ENCODE measurements at regions not wholly inside any gene's neighbourhood (a gene's known extent, or its start where the extent isn't known, plus 50 kb on each side); places are given as distances from the start of the nearest gene placed in this dataset.

GRCh38 chr5:104171958-104172690 lies 609.5 kb upstream of the NUDT12 start:
- no peak overlapping the region for H3K4me3 ChIP-seq (ENCODE audit: low read length in 2 of 2)
- H3K4me1 ChIP-seq (ENCODE audit: control insufficient read depth, insufficient read depth, low read length) = no peaks in the 10 kb centered on the region
- H3K9ac ChIP-seq (ENCODE audit: low read length in 2 of 2) = no peak overlapping the region
- no peaks in the 10 kb centered on the region for H3K27me3 ChIP-seq (ENCODE audit: control insufficient read depth in 1 of 2, insufficient read depth in 2 of 2, low read length in 2 of 2)
- H3K36me3 ChIP-seq (ENCODE audit: control insufficient read depth in 2 of 2, insufficient read depth in 2 of 2, low read length in 2 of 2) = no peaks in the 10 kb centered on the region
- no peak overlapping the region for H3K27ac ChIP-seq (ENCODE audit: low read length)
- H3K9me3 ChIP-seq (ENCODE audit: control insufficient read depth in 2 of 2, low read length in 2 of 2) = no peaks in the 10 kb centered on the region

- no peaks in the 10 kb centered on the region for H3K9me3 ChIP-seq (ENCODE audit: control insufficient read depth in 2 of 2, low read length in 2 of 2)
- H3K4me3 ChIP-seq (ENCODE audit: low read length in 2 of 2) = no peak overlapping the region
- no peaks in the 10 kb centered on the region for H3K4me1 ChIP-seq (ENCODE audit: control insufficient read depth, insufficient read depth, low read length)
- H3K27ac ChIP-seq (ENCODE audit: low read length) = no peak overlapping the region
- no peaks in the 10 kb centered on the region for H3K27me3 ChIP-seq (ENCODE audit: control insufficient read depth in 1 of 2, insufficient read depth in 2 of 2, low read length in 2 of 2)
- H3K9ac ChIP-seq (ENCODE audit: low read length in 2 of 2) = no peak overlapping the region
- no peaks in the 10 kb centered on the region for H3K36me3 ChIP-seq (ENCODE audit: control insufficient read depth in 2 of 2, insufficient read depth in 2 of 2, low read length in 2 of 2)
These were observed 608.3 kb upstream of the NUDT12 start for GRCh38 chr5:104170926-104171325.

GRCh38 chr5:104146652-104147051 lies 584.1 kb upstream of the NUDT12 start:
- Histone ChIP-seq H3K9me3 (ENCODE audit: control insufficient read depth in 2 of 2, low read length in 2 of 2) (no peaks in the 10 kb centered on the region), H3K9ac (ENCODE audit: low read length in 2 of 2) (no peak overlapping the region), H3K36me3 (ENCODE audit: control insufficient read depth in 2 of 2, insufficient read depth in 2 of 2, low read length in 2 of 2) (no peaks in the 10 kb centered on the region), H3K27me3 (ENCODE audit: control insufficient read depth in 1 of 2, insufficient read depth in 2 of 2, low read length in 2 of 2) (no peaks in the 10 kb centered on the region), H3K4me1 (ENCODE audit: control insufficient read depth, insufficient read depth, low read length) (no peaks in the 10 kb centered on the region), H3K4me3 (ENCODE audit: low read length in 2 of 2) (no peak overlapping the region), H3K27ac (ENCODE audit: low read length) (no peak overlapping the region)

GRCh38 chr5:104139840-104140239 lies 577.3 kb upstream of the NUDT12 start:
- Histone ChIP-seq H3K36me3 (ENCODE audit: control insufficient read depth in 2 of 2, insufficient read depth in 2 of 2, low read length in 2 of 2) (no peaks in the 10 kb centered on the region), H3K9ac (ENCODE audit: low read length in 2 of 2) (no peak overlapping the region), H3K9me3 (ENCODE audit: control insufficient read depth in 2 of 2, low read length in 2 of 2) (no peaks in the 10 kb centered on the region), H3K27ac (ENCODE audit: low read length) (no peak overlapping the region), H3K4me3 (ENCODE audit: low read length in 2 of 2) (no peak overlapping the region), H3K27me3 (ENCODE audit: control insufficient read depth in 1 of 2, insufficient read depth in 2 of 2, low read length in 2 of 2) (no peaks in the 10 kb centered on the region), H3K4me1 (ENCODE audit: control insufficient read depth, insufficient read depth, low read length) (no peaks in the 10 kb centered on the region)

GRCh38 chr5:104130320-104130719 lies 567.7 kb upstream of the NUDT12 start:
- no peaks in the 10 kb centered on the region for H3K27me3 ChIP-seq (ENCODE audit: control insufficient read depth in 1 of 2, insufficient read depth in 2 of 2, low read length in 2 of 2)
- H3K27ac ChIP-seq (ENCODE audit: low read length) = no peak overlapping the region
- no peaks in the 10 kb centered on the region for H3K9me3 ChIP-seq (ENCODE audit: control insufficient read depth in 2 of 2, low read length in 2 of 2)
- no peaks in the 10 kb centered on the region for H3K36me3 ChIP-seq (ENCODE audit: control insufficient read depth in 2 of 2, insufficient read depth in 2 of 2, low read length in 2 of 2)
- H3K4me1 ChIP-seq (ENCODE audit: control insufficient read depth, insufficient read depth, low read length) = no peaks in the 10 kb centered on the region
- H3K4me3 ChIP-seq (ENCODE audit: low read length in 2 of 2) = no peak overlapping the region
- H3K9ac ChIP-seq (ENCODE audit: low read length in 2 of 2) = no peak overlapping the region

GRCh38 chr5:104128348-104128747 lies 565.8 kb upstream of the NUDT12 start:
- Histone ChIP-seq H3K27ac (ENCODE audit: low read length) (no peak overlapping the region), H3K9me3 (ENCODE audit: control insufficient read depth in 2 of 2, low read length in 2 of 2) (no peaks in the 10 kb centered on the region), H3K27me3 (ENCODE audit: control insufficient read depth in 1 of 2, insufficient read depth in 2 of 2, low read length in 2 of 2) (no peaks in the 10 kb centered on the region), H3K4me1 (ENCODE audit: control insufficient read depth, insufficient read depth, low read length) (no peaks in the 10 kb centered on the region), H3K4me3 (ENCODE audit: low read length in 2 of 2) (no peak overlapping the region), H3K36me3 (ENCODE audit: control insufficient read depth in 2 of 2, insufficient read depth in 2 of 2, low read length in 2 of 2) (no peaks in the 10 kb centered on the region), H3K9ac (ENCODE audit: low read length in 2 of 2) (no peak overlapping the region)

GRCh38 chr5:104126980-104127379 lies 564.4 kb upstream of the NUDT12 start:
- no peaks in the 10 kb centered on the region for H3K9me3 ChIP-seq (ENCODE audit: control insufficient read depth in 2 of 2, low read length in 2 of 2)
- H3K9ac ChIP-seq (ENCODE audit: low read length in 2 of 2) = no peak overlapping the region
- no peaks in the 10 kb centered on the region for H3K4me1 ChIP-seq (ENCODE audit: control insufficient read depth, insufficient read depth, low read length)
- no peak overlapping the region for H3K4me3 ChIP-seq (ENCODE audit: low read length in 2 of 2)
- no peak overlapping the region for H3K27ac ChIP-seq (ENCODE audit: low read length)
- H3K36me3 ChIP-seq (ENCODE audit: control insufficient read depth in 2 of 2, insufficient read depth in 2 of 2, low read length in 2 of 2) = no peaks in the 10 kb centered on the region
- no peaks in the 10 kb centered on the region for H3K27me3 ChIP-seq (ENCODE audit: control insufficient read depth in 1 of 2, insufficient read depth in 2 of 2, low read length in 2 of 2)

- Histone ChIP-seq H3K27ac (ENCODE audit: low read length) (no peak overlapping the region), H3K36me3 (ENCODE audit: control insufficient read depth in 2 of 2, insufficient read depth in 2 of 2, low read length in 2 of 2) (no peaks in the 10 kb centered on the region), H3K4me1 (ENCODE audit: control insufficient read depth, insufficient read depth, low read length) (no peaks in the 10 kb centered on the region), H3K9me3 (ENCODE audit: control insufficient read depth in 2 of 2, low read length in 2 of 2) (no peaks in the 10 kb centered on the region), H3K9ac (ENCODE audit: low read length in 2 of 2) (no peak overlapping the region), H3K27me3 (ENCODE audit: control insufficient read depth in 1 of 2, insufficient read depth in 2 of 2, low read length in 2 of 2) (no peaks in the 10 kb centered on the region), H3K4me3 (ENCODE audit: low read length in 2 of 2) (no peak overlapping the region)
These were observed 556.9 kb upstream of the NUDT12 start for GRCh38 chr5:104119529-104119928.

- Histone ChIP-seq H3K27me3 (ENCODE audit: control insufficient read depth in 1 of 2, insufficient read depth in 2 of 2, low read length in 2 of 2) (no peaks in the 10 kb centered on the region), H3K4me3 (ENCODE audit: low read length in 2 of 2) (no peak overlapping the region), H3K27ac (ENCODE audit: low read length) (no peak overlapping the region), H3K4me1 (ENCODE audit: control insufficient read depth, insufficient read depth, low read length) (no peaks in the 10 kb centered on the region), H3K9me3 (ENCODE audit: control insufficient read depth in 2 of 2, low read length in 2 of 2) (no peaks in the 10 kb centered on the region), H3K9ac (ENCODE audit: low read length in 2 of 2) (no peak overlapping the region), H3K36me3 (ENCODE audit: control insufficient read depth in 2 of 2, insufficient read depth in 2 of 2, low read length in 2 of 2) (no peaks in the 10 kb centered on the region)
These were observed 549.0 kb upstream of the NUDT12 start for GRCh38 chr5:104111632-104112031.

GRCh38 chr5:104096451-104096850 lies 533.9 kb upstream of the NUDT12 start:
- H3K9me3 ChIP-seq (ENCODE audit: control insufficient read depth in 2 of 2, low read length in 2 of 2) = no peaks in the 10 kb centered on the region
- no peaks in the 10 kb centered on the region for H3K36me3 ChIP-seq (ENCODE audit: control insufficient read depth in 2 of 2, insufficient read depth in 2 of 2, low read length in 2 of 2)
- H3K27ac ChIP-seq (ENCODE audit: low read length) = no peak overlapping the region
- no peaks in the 10 kb centered on the region for H3K27me3 ChIP-seq (ENCODE audit: control insufficient read depth in 1 of 2, insufficient read depth in 2 of 2, low read length in 2 of 2)
- no peak overlapping the region for H3K4me3 ChIP-seq (ENCODE audit: low read length in 2 of 2)
- no peak overlapping the region for H3K9ac ChIP-seq (ENCODE audit: low read length in 2 of 2)
- no peaks in the 10 kb centered on the region for H3K4me1 ChIP-seq (ENCODE audit: control insufficient read depth, insufficient read depth, low read length)

- H3K27ac ChIP-seq (ENCODE audit: low read length) = no peak overlapping the region
- no peak overlapping the region for H3K9ac ChIP-seq (ENCODE audit: low read length in 2 of 2)
- H3K4me1 ChIP-seq (ENCODE audit: control insufficient read depth, insufficient read depth, low read length) = no peaks in the 10 kb centered on the region
- no peaks in the 10 kb centered on the region for H3K36me3 ChIP-seq (ENCODE audit: control insufficient read depth in 2 of 2, insufficient read depth in 2 of 2, low read length in 2 of 2)
- H3K4me3 ChIP-seq (ENCODE audit: low read length in 2 of 2) = no peak overlapping the region
- H3K9me3 ChIP-seq (ENCODE audit: control insufficient read depth in 2 of 2, low read length in 2 of 2) = no peaks in the 10 kb centered on the region
- no peaks in the 10 kb centered on the region for H3K27me3 ChIP-seq (ENCODE audit: control insufficient read depth in 1 of 2, insufficient read depth in 2 of 2, low read length in 2 of 2)
These were observed 532.9 kb upstream of the NUDT12 start for GRCh38 chr5:104095527-104095926.
